ENCODE measurements at regions not wholly inside any gene's neighbourhood (a gene's known extent, or its start where the extent isn't known, plus 50 kb on each side); places are given as distances from the start of the nearest gene placed in this dataset.

DNA sequence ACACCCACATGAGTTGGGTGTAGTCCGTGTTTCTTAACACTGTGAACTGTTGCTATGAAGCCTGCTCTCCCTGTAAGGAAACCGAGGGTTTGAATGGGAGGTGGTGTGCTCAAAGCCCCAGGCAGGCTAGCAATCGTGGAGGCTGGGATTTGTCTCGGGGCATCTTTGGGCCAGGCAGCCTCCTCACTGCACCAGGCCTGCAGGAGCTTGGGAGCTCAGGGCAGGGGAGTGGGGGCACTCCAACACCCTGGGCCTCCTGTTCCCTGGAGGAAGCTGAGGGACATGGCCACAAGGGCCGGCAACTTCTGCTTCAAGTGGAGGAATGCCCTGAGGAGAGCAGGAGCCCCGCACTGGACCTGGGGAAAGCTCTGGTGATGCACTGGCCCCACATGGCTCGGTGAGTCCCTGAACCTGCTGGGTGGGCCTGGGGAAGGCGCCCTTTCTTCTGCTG is 164.7 kb upstream of the B3GAT1 start:
- CTCF ChIA-PET, result interaction anchor here (0.6 to 1.1 kb wide), 2 partner anchors 18 to 128 kb away, joined by 3 to 4 read pairs; no protein-coding TSS in a partner anchor
- Mint-ChIP-seq H3K9me3 (no peaks in the 10 kb centered on the region), H3K36me3 (no peaks in the 10 kb centered on the region), H3K4me3 (no peak overlapping the region), H3K4me1 (peaks cover 14% of the 10 kb centered on the region), H3K27me3 (ENCODE audit: low read depth) (no peaks in the 10 kb centered on the region), H3K27ac (no peak overlapping the region)
- DNase-seq (ENCODE audit: low spot score) (no peak), ATAC-seq (no peak)
- TF ChIP-seq ZNF138 (CRISPR knock-in tag; conservative IDR thresholded peaks at IDR 0.05), result no peak
- TF ChIP-seq OVOL2 (CRISPR knock-in tag; IDR thresholded peaks at IDR 0.05; ENCODE audit: borderline replicate concordance), result no peak
- POLR2A ChIA-PET, result no interaction called here

DNA sequence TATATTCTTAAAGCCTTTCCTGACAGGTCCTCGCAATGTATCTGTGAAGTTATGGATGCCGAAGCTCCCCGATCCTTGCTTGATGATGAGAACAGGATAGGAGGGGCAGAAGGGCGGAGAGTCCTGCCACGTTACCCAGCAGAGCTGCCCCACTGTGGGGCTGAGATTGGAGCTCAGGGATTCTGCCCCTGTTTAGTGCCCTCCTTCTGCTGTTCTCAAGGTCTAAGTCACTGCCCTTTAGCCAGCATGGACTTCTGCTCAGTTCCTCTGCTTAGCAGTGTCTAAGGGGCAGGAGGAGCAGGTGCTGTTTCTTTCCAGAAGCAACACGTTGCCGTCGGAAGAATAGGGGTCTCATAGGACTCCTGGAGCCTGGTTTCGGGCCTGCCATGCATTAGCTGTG is 164.2 kb upstream of the B3GAT1 start:
- POLR2A ChIA-PET, result no interaction called here
- no peaks in the 10 kb centered on the region for H3K36me3 Mint-ChIP-seq
- DNase-seq (ENCODE audit: low spot score) (no peak), ATAC-seq (no peak)
- no peak overlapping the region for H3K27ac Mint-ChIP-seq
- CTCF ChIA-PET, result interaction anchor here (0.8 to 1.1 kb wide), 2 partner anchors 9 to 18 kb away, joined by 3 to 4 read pairs; no protein-coding TSS in a partner anchor
- TF ChIP-seq, protein P1, sequence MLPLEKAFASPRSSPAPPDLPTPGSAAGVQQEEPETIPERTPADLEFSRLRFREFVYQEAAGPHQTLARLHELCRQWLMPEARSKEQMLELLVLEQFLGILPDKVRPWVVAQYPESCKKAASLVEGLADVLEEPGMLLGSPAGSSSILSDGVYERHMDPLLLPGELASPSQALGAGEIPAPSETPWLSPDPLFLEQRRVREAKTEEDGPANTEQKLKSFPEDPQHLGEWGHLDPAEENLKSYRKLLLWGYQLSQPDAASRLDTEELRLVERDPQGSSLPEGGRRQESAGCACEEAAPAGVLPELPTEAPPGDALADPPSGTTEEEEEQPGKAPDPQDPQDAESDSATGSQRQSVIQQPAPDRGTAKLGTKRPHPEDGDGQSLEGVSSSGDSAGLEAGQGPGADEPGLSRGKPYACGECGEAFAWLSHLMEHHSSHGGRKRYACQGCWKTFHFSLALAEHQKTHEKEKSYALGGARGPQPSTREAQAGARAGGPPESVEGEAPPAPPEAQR (CRISPR knock-in tag; IDR thresholded peaks at IDR 0.05), result no peak
- TF ChIP-seq NR3C1 (CRISPR knock-in tag; conservative IDR thresholded peaks at IDR 0.05; ENCODE audit: low read depth), result no peak
- TF ChIP-seq, protein P2, sequence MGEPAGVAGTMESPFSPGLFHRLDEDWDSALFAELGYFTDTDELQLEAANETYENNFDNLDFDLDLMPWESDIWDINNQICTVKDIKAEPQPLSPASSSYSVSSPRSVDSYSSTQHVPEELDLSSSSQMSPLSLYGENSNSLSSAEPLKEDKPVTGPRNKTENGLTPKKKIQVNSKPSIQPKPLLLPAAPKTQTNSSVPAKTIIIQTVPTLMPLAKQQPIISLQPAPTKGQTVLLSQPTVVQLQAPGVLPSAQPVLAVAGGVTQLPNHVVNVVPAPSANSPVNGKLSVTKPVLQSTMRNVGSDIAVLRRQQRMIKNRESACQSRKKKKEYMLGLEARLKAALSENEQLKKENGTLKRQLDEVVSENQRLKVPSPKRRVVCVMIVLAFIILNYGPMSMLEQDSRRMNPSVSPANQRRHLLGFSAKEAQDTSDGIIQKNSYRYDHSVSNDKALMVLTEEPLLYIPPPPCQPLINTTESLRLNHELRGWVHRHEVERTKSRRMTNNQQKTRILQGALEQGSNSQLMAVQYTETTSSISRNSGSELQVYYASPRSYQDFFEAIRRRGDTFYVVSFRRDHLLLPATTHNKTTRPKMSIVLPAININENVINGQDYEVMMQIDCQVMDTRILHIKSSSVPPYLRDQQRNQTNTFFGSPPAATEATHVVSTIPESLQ (CRISPR knock-in tag; IDR thresholded peaks at IDR 0.05), result no peak
- TF ChIP-seq, protein P3, sequence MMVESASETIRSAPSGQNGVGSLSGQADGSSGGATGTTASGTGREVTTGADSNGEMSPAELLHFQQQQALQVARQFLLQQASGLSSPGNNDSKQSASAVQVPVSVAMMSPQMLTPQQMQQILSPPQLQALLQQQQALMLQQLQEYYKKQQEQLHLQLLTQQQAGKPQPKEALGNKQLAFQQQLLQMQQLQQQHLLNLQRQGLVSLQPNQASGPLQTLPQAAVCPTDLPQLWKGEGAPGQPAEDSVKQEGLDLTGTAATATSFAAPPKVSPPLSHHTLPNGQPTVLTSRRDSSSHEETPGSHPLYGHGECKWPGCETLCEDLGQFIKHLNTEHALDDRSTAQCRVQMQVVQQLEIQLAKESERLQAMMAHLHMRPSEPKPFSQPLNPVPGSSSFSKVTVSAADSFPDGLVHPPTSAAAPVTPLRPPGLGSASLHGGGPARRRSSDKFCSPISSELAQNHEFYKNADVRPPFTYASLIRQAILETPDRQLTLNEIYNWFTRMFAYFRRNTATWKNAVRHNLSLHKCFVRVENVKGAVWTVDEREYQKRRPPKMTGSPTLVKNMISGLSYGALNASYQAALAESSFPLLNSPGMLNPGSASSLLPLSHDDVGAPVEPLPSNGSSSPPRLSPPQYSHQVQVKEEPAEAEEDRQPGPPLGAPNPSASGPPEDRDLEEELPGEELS (CRISPR knock-in tag; IDR thresholded peaks at IDR 0.05), result no peak
- TF ChIP-seq GTF2I (CRISPR knock-in tag; conservative IDR thresholded peaks at IDR 0.05), result no peak
- no peak for TF ChIP-seq JAZF1 (CRISPR knock-in tag; IDR thresholded peaks at IDR 0.05)
- no peak for TF ChIP-seq EMX1 (CRISPR knock-in tag; IDR thresholded peaks at IDR 0.05)
- TF ChIP-seq, protein P4, sequence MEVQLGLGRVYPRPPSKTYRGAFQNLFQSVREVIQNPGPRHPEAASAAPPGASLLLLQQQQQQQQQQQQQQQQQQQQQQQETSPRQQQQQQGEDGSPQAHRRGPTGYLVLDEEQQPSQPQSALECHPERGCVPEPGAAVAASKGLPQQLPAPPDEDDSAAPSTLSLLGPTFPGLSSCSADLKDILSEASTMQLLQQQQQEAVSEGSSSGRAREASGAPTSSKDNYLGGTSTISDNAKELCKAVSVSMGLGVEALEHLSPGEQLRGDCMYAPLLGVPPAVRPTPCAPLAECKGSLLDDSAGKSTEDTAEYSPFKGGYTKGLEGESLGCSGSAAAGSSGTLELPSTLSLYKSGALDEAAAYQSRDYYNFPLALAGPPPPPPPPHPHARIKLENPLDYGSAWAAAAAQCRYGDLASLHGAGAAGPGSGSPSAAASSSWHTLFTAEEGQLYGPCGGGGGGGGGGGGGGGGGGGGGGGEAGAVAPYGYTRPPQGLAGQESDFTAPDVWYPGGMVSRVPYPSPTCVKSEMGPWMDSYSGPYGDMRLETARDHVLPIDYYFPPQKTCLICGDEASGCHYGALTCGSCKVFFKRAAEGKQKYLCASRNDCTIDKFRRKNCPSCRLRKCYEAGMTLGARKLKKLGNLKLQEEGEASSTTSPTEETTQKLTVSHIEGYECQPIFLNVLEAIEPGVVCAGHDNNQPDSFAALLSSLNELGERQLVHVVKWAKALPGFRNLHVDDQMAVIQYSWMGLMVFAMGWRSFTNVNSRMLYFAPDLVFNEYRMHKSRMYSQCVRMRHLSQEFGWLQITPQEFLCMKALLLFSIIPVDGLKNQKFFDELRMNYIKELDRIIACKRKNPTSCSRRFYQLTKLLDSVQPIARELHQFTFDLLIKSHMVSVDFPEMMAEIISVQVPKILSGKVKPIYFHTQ (CRISPR knock-in tag; IDR thresholded peaks at IDR 0.05), result no peak
- TF ChIP-seq ZNF263 (CRISPR knock-in tag; IDR thresholded peaks at IDR 0.05; ENCODE audit: low read depth), result no peak
- TF ChIP-seq HMGA2 (CRISPR knock-in tag; IDR thresholded peaks at IDR 0.05), result no peak
- TF ChIP-seq, protein P5, sequence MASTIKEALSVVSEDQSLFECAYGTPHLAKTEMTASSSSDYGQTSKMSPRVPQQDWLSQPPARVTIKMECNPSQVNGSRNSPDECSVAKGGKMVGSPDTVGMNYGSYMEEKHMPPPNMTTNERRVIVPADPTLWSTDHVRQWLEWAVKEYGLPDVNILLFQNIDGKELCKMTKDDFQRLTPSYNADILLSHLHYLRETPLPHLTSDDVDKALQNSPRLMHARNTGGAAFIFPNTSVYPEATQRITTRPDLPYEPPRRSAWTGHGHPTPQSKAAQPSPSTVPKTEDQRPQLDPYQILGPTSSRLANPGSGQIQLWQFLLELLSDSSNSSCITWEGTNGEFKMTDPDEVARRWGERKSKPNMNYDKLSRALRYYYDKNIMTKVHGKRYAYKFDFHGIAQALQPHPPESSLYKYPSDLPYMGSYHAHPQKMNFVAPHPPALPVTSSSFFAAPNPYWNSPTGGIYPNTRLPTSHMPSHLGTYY (CRISPR knock-in tag; IDR thresholded peaks at IDR 0.05), result no peak
- TF ChIP-seq, protein P6, sequence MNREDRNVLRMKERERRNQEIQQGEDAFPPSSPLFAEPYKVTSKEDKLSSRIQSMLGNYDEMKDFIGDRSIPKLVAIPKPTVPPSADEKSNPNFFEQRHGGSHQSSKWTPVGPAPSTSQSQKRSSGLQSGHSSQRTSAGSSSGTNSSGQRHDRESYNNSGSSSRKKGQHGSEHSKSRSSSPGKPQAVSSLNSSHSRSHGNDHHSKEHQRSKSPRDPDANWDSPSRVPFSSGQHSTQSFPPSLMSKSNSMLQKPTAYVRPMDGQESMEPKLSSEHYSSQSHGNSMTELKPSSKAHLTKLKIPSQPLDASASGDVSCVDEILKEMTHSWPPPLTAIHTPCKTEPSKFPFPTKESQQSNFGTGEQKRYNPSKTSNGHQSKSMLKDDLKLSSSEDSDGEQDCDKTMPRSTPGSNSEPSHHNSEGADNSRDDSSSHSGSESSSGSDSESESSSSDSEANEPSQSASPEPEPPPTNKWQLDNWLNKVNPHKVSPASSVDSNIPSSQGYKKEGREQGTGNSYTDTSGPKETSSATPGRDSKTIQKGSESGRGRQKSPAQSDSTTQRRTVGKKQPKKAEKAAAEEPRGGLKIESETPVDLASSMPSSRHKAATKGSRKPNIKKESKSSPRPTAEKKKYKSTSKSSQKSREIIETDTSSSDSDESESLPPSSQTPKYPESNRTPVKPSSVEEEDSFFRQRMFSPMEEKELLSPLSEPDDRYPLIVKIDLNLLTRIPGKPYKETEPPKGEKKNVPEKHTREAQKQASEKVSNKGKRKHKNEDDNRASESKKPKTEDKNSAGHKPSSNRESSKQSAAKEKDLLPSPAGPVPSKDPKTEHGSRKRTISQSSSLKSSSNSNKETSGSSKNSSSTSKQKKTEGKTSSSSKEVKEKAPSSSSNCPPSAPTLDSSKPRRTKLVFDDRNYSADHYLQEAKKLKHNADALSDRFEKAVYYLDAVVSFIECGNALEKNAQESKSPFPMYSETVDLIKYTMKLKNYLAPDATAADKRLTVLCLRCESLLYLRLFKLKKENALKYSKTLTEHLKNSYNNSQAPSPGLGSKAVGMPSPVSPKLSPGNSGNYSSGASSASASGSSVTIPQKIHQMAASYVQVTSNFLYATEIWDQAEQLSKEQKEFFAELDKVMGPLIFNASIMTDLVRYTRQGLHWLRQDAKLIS (CRISPR knock-in tag; IDR thresholded peaks at IDR 0.05; ENCODE audit: borderline replicate concordance), result no peak
- no peaks in the 10 kb centered on the region for H3K27me3 Mint-ChIP-seq (ENCODE audit: low read depth)
- no peaks in the 10 kb centered on the region for H3K9me3 Mint-ChIP-seq
- H3K4me1 Mint-ChIP-seq, result peaks cover 14% of the 10 kb centered on the region
- H3K4me3 Mint-ChIP-seq, result no peak overlapping the region

All from WTC11 (cell line).